GM12873 (cell line): ENCODE measurements at regions not wholly inside any gene's neighbourhood (a gene's known extent, or its start where the extent isn't known, plus 50 kb on each side); places are given as distances from the start of the nearest gene placed in this dataset.

Source experiments
- CTCF ChIP-seq: IDR thresholded peaks from 2 replicates; pipeline ENCODE4 v1.5.1; 2012; ENCODE audit warnings: low read depth, mild to moderate bottlenecking, moderate library complexity, low read length, control low read depth; ENCODE audit not compliant: insufficient read depth; ENCODE audit errors: missing control alignments

GRCh38 chr19:30073152-30074000 is 131.3 kb downstream of the URI1 start:
- TF ChIP-seq CTCF: no peak

- no peak for TF ChIP-seq CTCF
Observed at GRCh38 chr19:30074096-30074495, 132.1 kb downstream of the URI1 start.

- TF ChIP-seq CTCF: no peak
Observed at GRCh38 chr19:30074741-30075715, 133.0 kb downstream of the URI1 start.

- no peak for TF ChIP-seq CTCF
Observed at GRCh38 chr19:30076101-30076551, 134.1 kb downstream of the URI1 start.

- TF ChIP-seq CTCF: no peak
Observed at GRCh38 chr19:30076751-30077670, 135.0 kb downstream of the URI1 start.

- TF ChIP-seq CTCF: no peak
Observed at GRCh38 chr19:30077851-30078355, 135.9 kb downstream of the URI1 start.
